Mesothelial cell of epicardium (in vitro differentiated cells): ENCODE measurements at regions not wholly inside any gene's neighbourhood (a gene's known extent, or its start where the extent isn't known, plus 50 kb on each side); places are given as distances from the start of the nearest gene placed in this dataset.

Experiments used
- DNase-seq, 2 experiments: peaks; one replicate each; pipeline ENCODE4 v3.0.0; 2021; ENCODE audit warnings: low spot score in 2 of 2; ENCODE audit not compliant: unreplicated experiment in 2 of 2
- H3K27ac Mint-ChIP-seq: 2 replicates; pipeline ENCODE4 v1.8.0; 2021; ENCODE audit warnings: mixed read lengths
- H3K27me3 Mint-ChIP-seq: 2 replicates; pipeline ENCODE4 v1.8.0; 2021; ENCODE audit warnings: low read depth, mixed read lengths
- H3K36me3 Mint-ChIP-seq: 2 replicates; pipeline ENCODE4 v1.8.0; 2021; ENCODE audit warnings: mixed read lengths
- H3K4me1 Mint-ChIP-seq: 2 replicates; pipeline ENCODE4 v1.8.0; 2021; ENCODE audit warnings: mixed read lengths
- H3K4me3 Mint-ChIP-seq: 2 replicates; pipeline ENCODE4 v1.8.0; 2021; ENCODE audit warnings: mild to moderate bottlenecking, moderate library complexity, mixed read lengths
- H3K9me3 Mint-ChIP-seq: 2 replicates; pipeline ENCODE4 v1.8.0; 2021; ENCODE audit warnings: mixed read lengths
- TF ChIP-seq, protein P1 (sequence below): fragments of 200-600 bp; sonication (generic); IDR thresholded peaks from one replicate; pipeline ENCODE4 v1.5.0; 2021; ENCODE audit warnings: antibody characterized with exemption; ENCODE audit not compliant: unreplicated experiment

DNA sequence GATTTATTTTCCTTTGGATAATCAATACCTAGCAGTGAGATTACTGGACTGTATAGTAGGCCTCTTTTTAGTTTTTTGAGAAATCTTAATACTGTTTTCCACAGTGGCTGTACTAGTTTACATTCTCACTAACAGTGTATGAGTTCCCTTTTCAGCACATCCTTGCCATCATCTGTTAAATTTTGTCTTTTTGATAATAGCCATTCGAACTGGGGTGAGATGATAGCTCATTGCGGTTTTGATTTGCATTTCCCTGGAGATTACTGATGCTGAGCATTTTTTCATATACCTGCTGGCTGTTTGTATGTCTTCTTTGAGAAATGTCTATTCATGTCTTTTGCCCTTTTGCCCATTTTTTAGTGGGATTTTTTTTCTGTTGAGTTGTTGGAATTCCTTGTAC lies 210.8 kb downstream of the CGGBP1 start:
- TF ChIP-seq, protein P1, sequence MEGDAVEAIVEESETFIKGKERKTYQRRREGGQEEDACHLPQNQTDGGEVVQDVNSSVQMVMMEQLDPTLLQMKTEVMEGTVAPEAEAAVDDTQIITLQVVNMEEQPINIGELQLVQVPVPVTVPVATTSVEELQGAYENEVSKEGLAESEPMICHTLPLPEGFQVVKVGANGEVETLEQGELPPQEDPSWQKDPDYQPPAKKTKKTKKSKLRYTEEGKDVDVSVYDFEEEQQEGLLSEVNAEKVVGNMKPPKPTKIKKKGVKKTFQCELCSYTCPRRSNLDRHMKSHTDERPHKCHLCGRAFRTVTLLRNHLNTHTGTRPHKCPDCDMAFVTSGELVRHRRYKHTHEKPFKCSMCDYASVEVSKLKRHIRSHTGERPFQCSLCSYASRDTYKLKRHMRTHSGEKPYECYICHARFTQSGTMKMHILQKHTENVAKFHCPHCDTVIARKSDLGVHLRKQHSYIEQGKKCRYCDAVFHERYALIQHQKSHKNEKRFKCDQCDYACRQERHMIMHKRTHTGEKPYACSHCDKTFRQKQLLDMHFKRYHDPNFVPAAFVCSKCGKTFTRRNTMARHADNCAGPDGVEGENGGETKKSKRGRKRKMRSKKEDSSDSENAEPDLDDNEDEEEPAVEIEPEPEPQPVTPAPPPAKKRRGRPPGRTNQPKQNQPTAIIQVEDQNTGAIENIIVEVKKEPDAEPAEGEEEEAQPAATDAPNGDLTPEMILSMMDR, result no peak
- Mint-ChIP-seq H3K36me3 (no peaks in the 10 kb centered on the region), H3K4me3 (no peak overlapping the region), H3K27me3 (no peaks in the 10 kb centered on the region), H3K27ac (no peak overlapping the region), H3K4me1 (no peaks in the 10 kb centered on the region), H3K9me3 (no peaks in the 10 kb centered on the region)
- no peak for DNase-seq

DNA sequence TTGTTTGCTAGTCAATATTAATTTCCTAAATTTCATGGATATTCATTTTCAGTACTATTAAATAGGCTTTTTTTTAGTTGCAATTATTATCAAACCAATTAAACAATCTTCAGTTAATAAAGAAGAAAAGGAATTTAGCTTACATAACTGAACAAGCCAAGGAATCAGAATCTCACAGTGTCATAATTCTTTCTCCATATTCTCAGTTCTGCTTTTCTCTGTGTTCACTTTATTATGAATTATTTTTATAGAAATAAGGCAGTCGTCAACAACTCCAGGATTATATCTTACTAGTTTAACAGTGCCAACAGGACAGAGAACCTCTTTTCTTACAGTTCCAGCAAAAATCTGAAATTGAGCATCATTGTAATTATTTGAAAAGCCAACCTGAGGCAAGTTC lies 221.7 kb downstream of the CGGBP1 start:
- Mint-ChIP-seq H3K27ac (no peak overlapping the region), H3K4me3 (no peak overlapping the region), H3K27me3 (no peaks in the 10 kb centered on the region), H3K36me3 (no peaks in the 10 kb centered on the region), H3K9me3 (peaks cover 13% of the 10 kb centered on the region), H3K4me1 (no peaks in the 10 kb centered on the region)
- TF ChIP-seq, protein P1, result no peak
- DNase-seq, result no peak

DNA sequence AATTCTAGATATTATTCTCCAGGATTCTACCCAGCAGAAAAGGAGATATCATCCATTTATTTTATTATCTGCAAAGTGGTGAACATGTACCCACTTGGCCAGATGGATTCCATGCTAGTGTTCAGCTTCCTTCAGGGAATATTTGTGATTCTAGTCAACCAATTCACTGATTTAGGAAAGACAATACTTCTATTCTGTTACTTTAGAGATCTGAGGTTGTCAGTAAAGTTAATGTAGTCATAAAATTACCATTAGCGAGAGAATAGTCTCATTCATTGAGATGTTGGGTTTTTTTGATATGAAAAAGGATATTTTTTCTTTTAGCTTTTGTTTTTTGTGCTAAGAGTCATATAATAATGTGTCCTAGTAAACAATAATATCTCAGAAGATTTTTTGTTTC lies 222.8 kb downstream of the CGGBP1 start:
- Mint-ChIP-seq H3K27ac (no peak overlapping the region), H3K4me1 (no peaks in the 10 kb centered on the region), H3K9me3 (peaks cover 13% of the 10 kb centered on the region), H3K27me3 (no peaks in the 10 kb centered on the region), H3K36me3 (no peaks in the 10 kb centered on the region), H3K4me3 (no peak overlapping the region)
- DNase-seq, result no peak
- TF ChIP-seq, protein P1, result no peak

DNA sequence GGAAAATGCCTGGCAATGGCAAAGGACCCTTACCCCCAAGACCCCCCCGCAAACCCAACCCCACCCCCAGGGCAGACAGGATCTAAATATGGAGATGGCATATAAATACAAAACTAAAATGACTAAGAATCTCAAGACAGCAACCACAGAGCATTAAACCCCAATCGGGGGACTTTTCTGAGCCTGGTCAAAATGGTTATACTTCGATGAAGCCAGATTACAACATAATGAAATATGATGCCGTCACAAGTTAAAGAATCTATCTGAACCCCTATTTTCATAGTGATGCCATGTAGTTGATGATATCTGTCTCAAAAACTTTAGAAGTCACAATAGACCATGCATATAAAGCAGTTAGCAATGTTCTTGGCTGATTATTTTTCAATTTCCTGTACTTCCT lies 223.6 kb downstream of the CGGBP1 start:
- H3K4me3 Mint-ChIP-seq, result no peak overlapping the region
- H3K9me3 Mint-ChIP-seq, result peaks cover 13% of the 10 kb centered on the region
- H3K4me1 Mint-ChIP-seq, result no peaks in the 10 kb centered on the region
- H3K27ac Mint-ChIP-seq, result no peak overlapping the region
- TF ChIP-seq, protein P1, result no peak
- H3K36me3 Mint-ChIP-seq, result no peaks in the 10 kb centered on the region
- no peak for DNase-seq
- H3K27me3 Mint-ChIP-seq, result no peaks in the 10 kb centered on the region

DNA sequence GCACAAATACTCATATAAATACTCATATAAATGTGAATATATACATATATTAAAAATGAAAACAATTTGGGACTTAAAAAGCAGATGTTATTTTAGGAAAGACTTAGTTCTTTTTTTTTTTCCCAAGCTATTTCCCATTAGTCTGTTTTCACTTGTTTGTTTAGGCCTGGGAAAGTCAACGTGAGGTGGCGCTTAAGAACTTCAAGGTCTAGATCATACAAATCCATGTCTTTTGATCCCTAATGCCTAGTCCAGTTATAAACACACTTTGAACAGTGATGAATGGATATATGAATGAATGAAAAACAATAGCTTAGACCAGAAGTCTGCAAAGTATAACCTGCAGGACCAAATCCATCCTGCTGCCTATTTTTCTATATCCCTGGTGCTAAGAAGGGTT lies 224.5 kb downstream of the CGGBP1 start:
- Mint-ChIP-seq H3K36me3 (no peaks in the 10 kb centered on the region), H3K4me1 (no peaks in the 10 kb centered on the region), H3K4me3 (no peak overlapping the region), H3K27ac (no peak overlapping the region), H3K9me3 (peaks cover 4% of the 10 kb centered on the region), H3K27me3 (no peaks in the 10 kb centered on the region)
- no peak for DNase-seq
- TF ChIP-seq, protein P1, result no peak

DNA sequence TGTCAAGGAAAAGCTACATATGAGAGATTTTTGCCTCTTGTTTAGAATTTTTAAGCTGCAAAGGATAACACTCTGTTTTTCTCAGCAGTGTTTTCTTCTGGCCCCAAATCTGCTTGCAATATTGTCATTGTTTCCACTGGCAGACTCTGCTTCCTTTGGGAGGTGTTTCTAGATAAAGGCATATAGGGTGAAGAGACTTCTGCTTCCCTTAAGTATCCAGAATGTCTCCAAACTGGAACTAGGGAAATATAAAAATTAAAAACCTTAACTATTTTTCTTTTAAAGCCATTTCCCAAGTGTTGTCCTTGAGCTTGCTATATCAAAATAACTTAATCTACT lies 225.8 kb downstream of the CGGBP1 start:
- TF ChIP-seq, protein P1, result no peak
- no peaks in the 10 kb centered on the region for H3K4me1 Mint-ChIP-seq

More for the DNA sequence above, 225.8 kb downstream of the CGGBP1 start:
- Mint-ChIP-seq H3K9me3 (no peaks in the 10 kb centered on the region), H3K27ac (no peak overlapping the region), H3K36me3 (no peaks in the 10 kb centered on the region), H3K4me3 (no peak overlapping the region), H3K27me3 (no peaks in the 10 kb centered on the region)
- DNase-seq, result no peak
